ENCODE measurements at regions not wholly inside any gene's neighbourhood (a gene's known extent, or its start where the extent isn't known, plus 50 kb on each side); places are given as distances from the start of the nearest gene placed in this dataset.

DNA sequence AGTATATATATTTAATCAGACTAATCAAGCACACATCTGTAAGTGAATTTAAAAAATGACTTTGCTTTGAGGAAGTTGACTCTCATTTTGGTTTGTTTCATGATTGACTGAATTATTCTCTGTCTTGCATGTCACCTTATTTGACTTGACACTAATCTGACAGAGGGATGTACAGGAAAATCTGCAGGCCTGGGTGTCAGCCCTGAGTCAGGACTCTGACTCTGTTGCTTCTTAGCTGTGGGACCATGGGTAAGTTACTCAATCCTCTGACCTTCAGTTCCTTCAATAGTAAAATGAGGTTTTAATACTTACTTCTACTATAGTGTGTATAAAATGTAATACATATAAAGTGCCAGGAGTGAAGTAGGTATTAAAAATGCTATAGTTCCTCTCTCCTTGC lies 415.9 kb downstream of the ARHGEF28 start:
- no peak overlapping the region for H3K27ac ChIP-seq (ENCODE audit: low read depth in 2 of 2, low read length in 2 of 2)
- peaks cover 0 to 3% (median 0%) of the 10 kb centered on the region in 3 donors for H3K4me1 ChIP-seq (ENCODE audit: control insufficient read depth in 2 of 3, insufficient read depth in 2 of 3, low read depth in 1 of 3, low read length in 3 of 3)
- no peaks in the 10 kb centered on the region for H3K27me3 ChIP-seq (ENCODE audit: control insufficient read depth, insufficient read depth, low read length)
- no peak overlapping the region for H3K9ac ChIP-seq (ENCODE audit: low read length in 3 of 3)
- TF ChIP-seq, protein P1, sequence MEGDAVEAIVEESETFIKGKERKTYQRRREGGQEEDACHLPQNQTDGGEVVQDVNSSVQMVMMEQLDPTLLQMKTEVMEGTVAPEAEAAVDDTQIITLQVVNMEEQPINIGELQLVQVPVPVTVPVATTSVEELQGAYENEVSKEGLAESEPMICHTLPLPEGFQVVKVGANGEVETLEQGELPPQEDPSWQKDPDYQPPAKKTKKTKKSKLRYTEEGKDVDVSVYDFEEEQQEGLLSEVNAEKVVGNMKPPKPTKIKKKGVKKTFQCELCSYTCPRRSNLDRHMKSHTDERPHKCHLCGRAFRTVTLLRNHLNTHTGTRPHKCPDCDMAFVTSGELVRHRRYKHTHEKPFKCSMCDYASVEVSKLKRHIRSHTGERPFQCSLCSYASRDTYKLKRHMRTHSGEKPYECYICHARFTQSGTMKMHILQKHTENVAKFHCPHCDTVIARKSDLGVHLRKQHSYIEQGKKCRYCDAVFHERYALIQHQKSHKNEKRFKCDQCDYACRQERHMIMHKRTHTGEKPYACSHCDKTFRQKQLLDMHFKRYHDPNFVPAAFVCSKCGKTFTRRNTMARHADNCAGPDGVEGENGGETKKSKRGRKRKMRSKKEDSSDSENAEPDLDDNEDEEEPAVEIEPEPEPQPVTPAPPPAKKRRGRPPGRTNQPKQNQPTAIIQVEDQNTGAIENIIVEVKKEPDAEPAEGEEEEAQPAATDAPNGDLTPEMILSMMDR (IDR thresholded peaks at IDR 0.05; ENCODE audit: borderline replicate concordance, extremely low read depth, insufficient read depth) = no peak
- no peak overlapping the region for H3K4me3 ChIP-seq (ENCODE audit: low read length in 3 of 3)
- intact Hi-C loops (cut with DNase I) = no loop called here
- H3K9me3 ChIP-seq (ENCODE audit: control insufficient read depth in 2 of 3, insufficient read depth in 1 of 3, low read length in 3 of 3) = no peaks in the 10 kb centered on the region
- FAIRE-seq = no peak
- DNase-seq = no peak
- no peaks in the 10 kb centered on the region for H3K36me3 ChIP-seq (ENCODE audit: control insufficient read depth in 2 of 3, insufficient read depth in 3 of 3, low read length in 3 of 3)

DNA sequence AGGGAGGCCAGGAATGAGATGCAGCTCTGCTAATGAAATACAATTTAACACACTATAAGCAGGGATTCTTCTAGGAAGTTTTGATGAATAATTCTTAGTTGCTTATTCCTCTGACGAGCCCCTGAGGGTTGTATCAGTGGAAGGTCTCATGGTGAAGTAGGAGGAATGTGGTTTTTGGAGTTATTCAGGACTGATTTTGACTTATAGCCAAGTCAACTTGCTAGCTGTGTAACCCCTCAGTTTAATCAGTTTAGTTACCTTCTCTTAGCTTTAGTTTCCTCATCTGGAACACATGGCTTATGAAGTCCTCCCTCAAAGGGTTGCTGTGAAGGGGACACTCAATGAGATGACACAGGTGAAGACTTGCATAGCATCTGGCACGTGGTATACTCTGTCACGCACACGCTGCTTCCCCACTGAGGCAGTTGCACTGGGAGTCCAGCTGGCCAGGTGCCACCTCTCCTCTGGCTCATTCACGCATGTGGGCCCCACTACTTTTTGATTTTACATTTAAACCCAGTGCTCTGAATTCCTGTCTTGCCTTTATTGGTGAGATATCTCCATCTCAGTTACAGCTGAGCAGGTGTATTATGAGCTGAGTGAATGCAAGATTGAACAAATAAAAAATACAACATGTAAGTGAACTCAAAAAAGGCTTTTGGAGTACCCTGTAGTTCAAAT lies 415.0 kb downstream of the ARHGEF28 start:
- FAIRE-seq (no peak), DNase-seq (no peak)
- TF ChIP-seq, protein P1 (IDR thresholded peaks at IDR 0.05; ENCODE audit: borderline replicate concordance, extremely low read depth, insufficient read depth) = no peak
- H3K36me3 ChIP-seq (ENCODE audit: control insufficient read depth in 2 of 3, insufficient read depth in 3 of 3, low read length in 3 of 3) = no peaks in the 10 kb centered on the region
- H3K9me3 ChIP-seq (ENCODE audit: control insufficient read depth in 2 of 3, insufficient read depth in 1 of 3, low read length in 3 of 3) = no peaks in the 10 kb centered on the region
- H3K9ac ChIP-seq (ENCODE audit: low read length in 3 of 3) = no peak overlapping the region
- peaks cover 0 to 3% (median 0%) of the 10 kb centered on the region in 3 donors for H3K4me1 ChIP-seq (ENCODE audit: control insufficient read depth in 2 of 3, insufficient read depth in 2 of 3, low read depth in 1 of 3, low read length in 3 of 3)
- H3K27ac ChIP-seq (ENCODE audit: low read depth in 2 of 2, low read length in 2 of 2) = no peak overlapping the region
- intact Hi-C loops (cut with DNase I) = no loop called here
- H3K4me3 ChIP-seq (ENCODE audit: low read length in 3 of 3) = no peak overlapping the region
- no peaks in the 10 kb centered on the region for H3K27me3 ChIP-seq (ENCODE audit: control insufficient read depth, insufficient read depth, low read length)

DNA sequence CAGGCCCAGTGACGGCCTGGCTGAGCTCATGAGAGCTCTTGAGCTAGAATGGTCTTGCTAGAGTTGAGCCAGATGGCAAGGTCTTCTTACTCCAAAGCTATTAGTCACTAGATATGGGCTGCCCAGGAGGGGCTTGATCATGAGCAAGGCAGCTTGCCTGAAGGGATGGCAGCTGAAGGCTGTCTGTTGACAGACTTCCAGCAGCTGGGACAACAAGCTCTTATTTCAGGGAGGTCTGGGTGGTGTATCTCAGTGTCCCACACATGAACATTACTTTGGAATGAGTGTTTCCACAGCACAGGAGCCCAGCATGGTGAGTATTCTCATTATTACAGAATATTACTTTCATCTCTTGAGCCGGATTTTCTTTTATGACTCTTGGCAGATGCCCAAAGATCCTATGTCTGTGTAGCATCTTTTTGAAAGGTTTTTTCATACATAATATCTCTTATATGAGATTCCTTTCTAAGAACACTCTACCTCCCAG lies 414.1 kb downstream of the ARHGEF28 start:
- no peak for FAIRE-seq

More for the DNA sequence above, 414.1 kb downstream of the ARHGEF28 start:
- Histone ChIP-seq H3K36me3 (ENCODE audit: control insufficient read depth in 2 of 3, insufficient read depth in 3 of 3, low read length in 3 of 3) (no peaks in the 10 kb centered on the region), H3K9ac (ENCODE audit: low read length in 3 of 3) (no peak overlapping the region), H3K27me3 (ENCODE audit: control insufficient read depth, insufficient read depth, low read length) (no peaks in the 10 kb centered on the region), H3K4me1 (ENCODE audit: control insufficient read depth in 2 of 3, insufficient read depth in 2 of 3, low read depth in 1 of 3, low read length in 3 of 3) (peaks cover 0 to 3% (median 2%) of the 10 kb centered on the region in 3 donors), H3K9me3 (ENCODE audit: control insufficient read depth in 2 of 3, insufficient read depth in 1 of 3, low read length in 3 of 3) (no peaks in the 10 kb centered on the region), H3K4me3 (ENCODE audit: low read length in 3 of 3) (no peak overlapping the region), H3K27ac (ENCODE audit: low read depth in 2 of 2, low read length in 2 of 2) (no peak overlapping the region)
- intact Hi-C loops (cut with DNase I) = no loop called here
- TF ChIP-seq, protein P1 (IDR thresholded peaks at IDR 0.05; ENCODE audit: borderline replicate concordance, extremely low read depth, insufficient read depth) = no peak
- DNase-seq = peak in 4 of 5 donors; percentile 58 to 89 (median 66)

Measured in kidney (tissue), 13 donors.